K562 (cell line): ENCODE measurements at regions not wholly inside any gene's neighbourhood (a gene's known extent, or its start where the extent isn't known, plus 50 kb on each side); places are given as distances from the start of the nearest gene placed in this dataset.

Experiments
- BDP1 ChIP-seq: IDR thresholded peaks from 3 replicates; pipeline ENCODE4 v1.6.1; 2011; ENCODE audit not compliant: insufficient read length, insufficient read depth
- EP300 ChIP-seq: IDR thresholded peaks from 2 replicates; pipeline ENCODE4 v1.6.1; 2012; ENCODE audit warnings: low read length, improper control_type of control experiment
- ESRRA ChIP-seq: fragments of 450-650 bp; IDR thresholded peaks from 2 replicates; pipeline ENCODE4 v1.6.1; 2014; ENCODE audit warnings: low read depth, mild to moderate bottlenecking, moderate library complexity, borderline replicate concordance
- EZH2 ChIP-seq: IDR thresholded peaks from 2 replicates; pipeline ENCODE4 v1.6.1; 2012; ENCODE audit warnings: low read depth, mild to moderate bottlenecking, inconsistent platforms, low read length, borderline replicate concordance
- HMGXB4 ChIP-seq: sonication (generic); formaldehyde crosslinking; IDR thresholded peaks from 2 replicates; pipeline ENCODE4 v1.8.1; 2023; ENCODE audit warnings: mild to moderate bottlenecking, missing genetic modification reagents
- MAFK ChIP-seq: IDR thresholded peaks from 2 replicates; pipeline ENCODE4 v1.6.1; 2011; ENCODE audit warnings: low read length, improper control_type of control experiment
- TAF1 ChIP-seq: IDR thresholded peaks from 2 replicates; pipeline ENCODE4 v1.6.1; 2011; ENCODE audit warnings: mild to moderate bottlenecking, low read length, moderate library complexity; ENCODE audit not compliant: insufficient read depth, control insufficient read depth, severe bottlenecking; ENCODE audit errors: extremely low read depth
- TEAD4 ChIP-seq, 2 experiments: sonication (generic) in 1 of 2; formaldehyde crosslinking in 1 of 2; IDR thresholded peaks; 2 replicates each; pipeline versions ENCODE4 v1.6.1 to v1.8.0; 2012 to 2022; ENCODE audit warnings: borderline replicate concordance in 1 of 2, inconsistent platforms in 1 of 2, low read length in 1 of 2, mild to moderate bottlenecking in 1 of 2, missing genetic modification reagents in 1 of 2
- TFAM ChIP-seq: fragments of 250-450 bp; sonication (Bioruptor Pico); conservative IDR thresholded peaks from 2 replicates; pipeline ENCODE4 v1.5.0; 2021; ENCODE audit warnings: mild to moderate bottlenecking, moderate library complexity
- ZBTB7A ChIP-seq: IDR thresholded peaks from 2 replicates; pipeline ENCODE4 v1.6.1; 2011; ENCODE audit warnings: low read depth, mild to moderate bottlenecking, low read length, moderate library complexity, borderline replicate concordance; ENCODE audit not compliant: control insufficient read depth
- ZNF449 ChIP-seq: fragments of 250-450 bp; sonication (Bioruptor Pico); IDR thresholded peaks from 2 replicates; pipeline ENCODE4 v1.8.0; 2022; ENCODE audit warnings: moderate library complexity, mild to moderate bottlenecking, inconsistent platforms
- TF ChIP-seq, protein P1 (sequence below): fragments of 450-650 bp; formaldehyde crosslinking; IDR thresholded peaks from 2 replicates; pipeline ENCODE4 v1.4.0; 2022; ENCODE audit warnings: missing genetic modification characterization
- TF ChIP-seq, protein P2 (sequence below): sonication (generic); formaldehyde crosslinking; IDR thresholded peaks from 2 replicates; pipeline ENCODE4 v1.8.1; 2023; ENCODE audit warnings: mild to moderate bottlenecking, missing genetic modification reagents

GRCh38 chr20:6616421-6616820 is 151.1 kb upstream of the BMP2 start:
- TF ChIP-seq TAF1, result no peak
- no peak for TF ChIP-seq EP300
- TF ChIP-seq, protein P1, sequence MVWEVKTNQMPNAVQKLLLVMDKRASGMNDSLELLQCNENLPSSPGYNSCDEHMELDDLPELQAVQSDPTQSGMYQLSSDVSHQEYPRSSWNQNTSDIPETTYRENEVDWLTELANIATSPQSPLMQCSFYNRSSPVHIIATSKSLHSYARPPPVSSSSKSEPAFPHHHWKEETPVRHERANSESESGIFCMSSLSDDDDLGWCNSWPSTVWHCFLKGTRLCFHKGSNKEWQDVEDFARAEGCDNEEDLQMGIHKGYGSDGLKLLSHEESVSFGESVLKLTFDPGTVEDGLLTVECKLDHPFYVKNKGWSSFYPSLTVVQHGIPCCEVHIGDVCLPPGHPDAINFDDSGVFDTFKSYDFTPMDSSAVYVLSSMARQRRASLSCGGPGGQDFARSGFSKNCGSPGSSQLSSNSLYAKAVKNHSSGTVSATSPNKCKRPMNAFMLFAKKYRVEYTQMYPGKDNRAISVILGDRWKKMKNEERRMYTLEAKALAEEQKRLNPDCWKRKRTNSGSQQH (CRISPR knock-in tag), result no peak
- no peak for TF ChIP-seq ZNF449
- no peak for TF ChIP-seq BDP1
- no peak for TF ChIP-seq HMGXB4 (CRISPR knock-in tag)
- no peak for TF ChIP-seq EZH2
- TF ChIP-seq TFAM, result no peak
- TF ChIP-seq, protein P2, sequence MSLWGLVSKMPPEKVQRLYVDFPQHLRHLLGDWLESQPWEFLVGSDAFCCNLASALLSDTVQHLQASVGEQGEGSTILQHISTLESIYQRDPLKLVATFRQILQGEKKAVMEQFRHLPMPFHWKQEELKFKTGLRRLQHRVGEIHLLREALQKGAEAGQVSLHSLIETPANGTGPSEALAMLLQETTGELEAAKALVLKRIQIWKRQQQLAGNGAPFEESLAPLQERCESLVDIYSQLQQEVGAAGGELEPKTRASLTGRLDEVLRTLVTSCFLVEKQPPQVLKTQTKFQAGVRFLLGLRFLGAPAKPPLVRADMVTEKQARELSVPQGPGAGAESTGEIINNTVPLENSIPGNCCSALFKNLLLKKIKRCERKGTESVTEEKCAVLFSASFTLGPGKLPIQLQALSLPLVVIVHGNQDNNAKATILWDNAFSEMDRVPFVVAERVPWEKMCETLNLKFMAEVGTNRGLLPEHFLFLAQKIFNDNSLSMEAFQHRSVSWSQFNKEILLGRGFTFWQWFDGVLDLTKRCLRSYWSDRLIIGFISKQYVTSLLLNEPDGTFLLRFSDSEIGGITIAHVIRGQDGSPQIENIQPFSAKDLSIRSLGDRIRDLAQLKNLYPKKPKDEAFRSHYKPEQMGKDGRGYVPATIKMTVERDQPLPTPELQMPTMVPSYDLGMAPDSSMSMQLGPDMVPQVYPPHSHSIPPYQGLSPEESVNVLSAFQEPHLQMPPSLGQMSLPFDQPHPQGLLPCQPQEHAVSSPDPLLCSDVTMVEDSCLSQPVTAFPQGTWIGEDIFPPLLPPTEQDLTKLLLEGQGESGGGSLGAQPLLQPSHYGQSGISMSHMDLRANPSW (CRISPR knock-in tag), result no peak
- no peak for TF ChIP-seq ESRRA
- TF ChIP-seq TEAD4 (IDR thresholded peaks at IDR 0.05; ENCODE audit: low read length), result no peak
- no peak for TF ChIP-seq TEAD4 (CRISPR knock-in tag; IDR thresholded peaks at IDR 0.05; ENCODE audit: borderline replicate concordance)
- no peak for TF ChIP-seq MAFK
- TF ChIP-seq ZBTB7A, result no peak
